Activated CD8-positive, alpha-beta memory T cell treated with anti-CD3 and anti-CD28 coated beads for 36 hours (primary cell): ENCODE measurements at regions not wholly inside any gene's neighbourhood (a gene's known extent, or its start where the extent isn't known, plus 50 kb on each side); places are given as distances from the start of the nearest gene placed in this dataset.
"Not testable (repeated sequence)": the region's sequence is repeated elsewhere in the genome, so short reads cannot be mapped to it uniquely, and the experiment has no call there.

Source experiments
- CTCF ChIA-PET: fragments of 350-600 bp; sonication (Branson Sonifier 250); formaldehyde crosslinking; loops from one replicate; lab custom pipeline; 2021; ENCODE audit warnings: antibody characterized with exemption; lab: Charles Lee
- POLR2A ChIA-PET: fragments of 350-600 bp; sonication (Branson Sonifier 250); formaldehyde crosslinking; loops from one replicate; lab custom pipeline; 2021; ENCODE audit warnings: antibody characterized with exemption; lab: Charles Lee

- CTCF ChIA-PET: no interaction called here
- POLR2A ChIA-PET: no interaction called here
Observed at GRCh38 chr3:132084982-132085381, 50.2 kb upstream of the CPNE4 start.

- POLR2A ChIA-PET: no interaction called here
- CTCF ChIA-PET: no interaction called here
Observed at GRCh38 chr3:132087356-132087755, 52.5 kb upstream of the CPNE4 start.

- POLR2A ChIA-PET: no interaction called here
- CTCF ChIA-PET: no interaction called here
Observed at GRCh38 chr3:132088291-132088690, 53.5 kb upstream of the CPNE4 start.

GRCh38 chr3:132090921-132091320 is 56.1 kb upstream of the CPNE4 start:
- CTCF ChIA-PET: no interaction called here
- POLR2A ChIA-PET: no interaction called here

GRCh38 chr3:132116601-132117000 is 81.8 kb upstream of the CPNE4 start:
- POLR2A ChIA-PET: no interaction called here
- CTCF ChIA-PET: no interaction called here

- POLR2A ChIA-PET: no interaction called here
- CTCF ChIA-PET: no interaction called here
Observed at GRCh38 chr3:132117642-132118041, 82.8 kb upstream of the CPNE4 start.

- ChIA-PET POLR2A (no interaction called here), CTCF (no interaction called here)
Observed at GRCh38 chr3:132119531-132119930, 84.7 kb upstream of the CPNE4 start.

GRCh38 chr3:132124096-132124495 is 89.3 kb upstream of the CPNE4 start:
- CTCF ChIA-PET: no interaction called here
- POLR2A ChIA-PET: no interaction called here

GRCh38 chr3:132124651-132125284 is 90.0 kb upstream of the CPNE4 start:
- ChIA-PET POLR2A (no interaction called here), CTCF (no interaction called here)

GRCh38 chr3:132134611-132135010 is 99.8 kb upstream of the CPNE4 start:
- ChIA-PET POLR2A (no interaction called here), CTCF (no interaction called here)

- CTCF ChIA-PET: no interaction called here
- POLR2A ChIA-PET: no interaction called here
Observed at GRCh38 chr3:132135628-132136333, 101.0 kb upstream of the CPNE4 start.

GRCh38 chr3:132136334-132136716 is 101.5 kb upstream of the CPNE4 start:
- CTCF ChIA-PET: no interaction called here
- POLR2A ChIA-PET: no interaction called here

GRCh38 chr3:132136902-132137301 is 102.1 kb upstream of the CPNE4 start:
- CTCF ChIA-PET, POLR2A ChIA-PET: not testable (repeated sequence)

- ChIA-PET CTCF (no interaction called here), POLR2A (no interaction called here)
Observed at GRCh38 chr3:132145833-132146232, 111.0 kb upstream of the CPNE4 start.

GRCh38 chr3:132154619-132155018 is 119.8 kb upstream of the CPNE4 start:
- ChIA-PET POLR2A (no interaction called here), CTCF (no interaction called here)

GRCh38 chr3:132159145-132159544 is 124.3 kb upstream of the CPNE4 start:
- POLR2A ChIA-PET: no interaction called here
- CTCF ChIA-PET: no interaction called here

GRCh38 chr3:132160198-132160597 is 125.4 kb upstream of the CPNE4 start:
- ChIA-PET CTCF (no interaction called here), POLR2A (no interaction called here)

- ChIA-PET CTCF (no interaction called here), POLR2A (no interaction called here)
Observed at GRCh38 chr3:132161608-132162007, 126.8 kb upstream of the CPNE4 start.

- ChIA-PET CTCF (no interaction called here), POLR2A (no interaction called here)
Observed at GRCh38 chr3:132164469-132165092, 129.8 kb upstream of the CPNE4 start.

- ChIA-PET POLR2A (no interaction called here), CTCF (no interaction called here)
Observed at GRCh38 chr3:132167870-132168269, 133.1 kb upstream of the CPNE4 start.

- CTCF ChIA-PET: no interaction called here
- POLR2A ChIA-PET: no interaction called here
Observed at GRCh38 chr3:132174500-132174899, 139.7 kb upstream of the CPNE4 start.
